DMS 273 (cell line): ENCODE measurements at regions not wholly inside any gene's neighbourhood (a gene's known extent, or its start where the extent isn't known, plus 50 kb on each side); places are given as distances from the start of the nearest gene placed in this dataset.
"Not testable (repeated sequence)": the region's sequence is repeated elsewhere in the genome, so short reads cannot be mapped to it uniquely, and the experiment has no call there.

Source experiments
- DNase-seq: peaks from one replicate; lab custom pipeline; 2025; ENCODE audit not compliant: unreplicated experiment; lab: John Stamatoyannopoulos, UW

DNA sequence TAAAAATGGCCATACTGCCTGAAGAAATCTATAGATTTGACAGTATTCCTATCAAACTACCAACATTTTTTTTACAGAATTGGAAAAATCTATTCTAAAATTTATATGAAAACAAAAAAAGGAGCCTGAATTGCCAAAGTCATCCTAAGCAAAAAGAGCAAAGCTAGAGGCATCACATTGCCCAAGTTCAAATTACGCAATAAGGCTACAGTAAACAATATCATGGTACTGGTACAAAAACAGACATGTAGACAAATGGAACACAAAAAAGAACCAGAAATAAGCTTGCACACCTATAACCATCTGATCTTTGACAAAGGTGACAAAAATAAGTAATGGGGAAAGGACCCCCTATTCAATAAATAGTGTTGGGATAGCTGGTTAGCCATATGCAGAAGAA lies 50.2 kb upstream of the THSD7B start:
- no peak for DNase-seq

GRCh38 chr2:136714452-136714951 lies 50.8 kb upstream of the THSD7B start:
- no peak for DNase-seq

- no peak for DNase-seq
Observed at GRCh38 chr2:136713739-136714138, 51.6 kb upstream of the THSD7B start.

GRCh38 chr2:136705336-136705735 lies 60.0 kb upstream of the THSD7B start:
- DNase-seq: no peak

DNA sequence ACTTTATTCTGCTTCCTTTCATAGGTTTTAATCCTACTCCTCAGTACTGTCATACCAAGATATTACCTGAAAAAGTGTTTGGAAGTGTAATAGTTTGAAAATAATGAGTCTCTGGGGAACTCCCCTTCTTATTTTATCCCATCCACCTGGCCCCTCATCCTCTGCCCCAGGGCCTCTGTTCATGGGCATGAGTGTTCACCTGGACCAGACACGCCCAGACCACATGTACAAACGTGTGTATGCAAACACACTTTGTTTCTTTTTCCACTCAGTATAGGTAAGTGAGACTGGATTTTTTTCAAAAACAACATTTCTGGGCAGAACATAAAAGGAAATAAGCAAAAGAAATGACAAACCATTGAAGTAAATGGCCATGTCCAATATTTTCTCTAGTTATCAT lies 62.1 kb upstream of the THSD7B start:
- DNase-seq: no peak

- DNase-seq: no peak
Observed at GRCh38 chr2:136696438-136696837, 68.9 kb upstream of the THSD7B start.

DNA sequence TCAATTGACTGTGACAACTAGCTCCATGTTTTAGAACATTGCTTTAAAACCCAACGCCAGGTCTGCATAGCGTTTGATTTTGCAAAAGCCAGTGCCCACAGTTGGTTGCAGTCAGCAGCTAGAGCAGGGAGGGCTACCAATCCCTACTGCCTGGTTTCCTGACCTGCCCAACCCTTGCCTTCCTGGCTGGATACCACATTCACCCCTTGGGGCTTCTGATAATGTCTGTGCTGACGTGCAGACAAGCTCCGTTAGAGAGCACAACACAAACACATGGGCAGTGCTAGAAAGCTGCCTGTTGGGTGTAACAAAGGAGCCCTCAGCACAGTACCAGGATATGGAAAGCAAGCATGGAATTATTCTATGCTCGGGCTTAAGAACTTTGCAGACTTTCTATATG lies 71.4 kb upstream of the THSD7B start:
- DNase-seq: no peak

GRCh38 chr2:136680079-136680478 lies 85.3 kb upstream of the THSD7B start:
- DNase-seq: not testable (repeated sequence)

GRCh38 chr2:136665736-136666135 lies 99.6 kb upstream of the THSD7B start:
- peak; percentile 26 for DNase-seq

DNA sequence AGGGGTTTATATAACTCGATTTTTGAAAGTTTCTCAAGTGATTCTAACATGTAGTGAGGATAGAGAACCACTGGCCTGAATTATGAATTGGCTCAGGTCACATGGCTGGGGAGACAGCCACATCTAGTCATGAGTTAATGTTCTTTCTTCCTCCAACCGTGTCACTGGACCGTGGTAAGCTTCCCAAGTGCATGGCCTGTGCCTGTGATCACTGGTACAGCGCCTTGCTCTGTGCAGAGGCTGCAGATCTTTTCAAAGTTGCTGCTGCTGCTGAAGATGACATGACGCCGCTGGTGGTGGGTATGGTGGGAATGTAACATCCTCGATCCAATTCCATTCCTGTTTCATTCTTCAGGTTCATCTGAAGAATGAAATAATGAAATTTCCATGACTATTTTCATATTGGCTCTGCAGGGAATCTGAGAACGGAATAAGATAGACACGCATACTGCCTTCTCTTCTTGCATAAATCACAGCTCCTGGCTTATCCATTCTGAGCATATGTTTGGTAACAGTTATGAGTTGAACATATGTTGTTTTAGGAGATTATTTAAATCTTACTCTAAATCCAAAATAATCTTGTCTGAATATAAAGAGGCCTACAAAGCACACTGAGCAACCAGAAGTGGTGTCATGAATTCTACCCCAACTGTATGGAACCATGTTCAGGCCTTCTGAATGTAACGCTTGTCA lies 100.5 kb upstream of the THSD7B start:
- peak; percentile 2 for DNase-seq

DNA sequence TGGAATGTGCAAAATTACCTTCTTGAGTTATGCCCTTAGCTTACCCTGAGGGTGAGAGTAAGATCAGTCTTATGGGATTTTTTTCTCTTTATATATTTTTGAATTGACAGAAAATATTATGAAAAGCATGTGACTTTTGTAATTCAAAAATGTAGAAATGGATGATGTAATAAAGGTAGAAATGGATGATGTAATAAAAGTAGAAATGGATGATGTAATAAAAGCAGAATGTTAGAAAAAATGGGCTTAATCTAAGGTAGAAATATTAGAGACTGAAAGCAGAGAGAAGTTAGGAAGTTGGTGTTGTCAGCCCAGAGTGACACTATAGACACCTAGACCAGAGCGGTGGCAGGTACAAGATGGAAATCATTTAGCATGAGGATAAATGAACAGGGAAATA lies 107.1 kb upstream of the THSD7B start:
- DNase-seq: no peak

DNA sequence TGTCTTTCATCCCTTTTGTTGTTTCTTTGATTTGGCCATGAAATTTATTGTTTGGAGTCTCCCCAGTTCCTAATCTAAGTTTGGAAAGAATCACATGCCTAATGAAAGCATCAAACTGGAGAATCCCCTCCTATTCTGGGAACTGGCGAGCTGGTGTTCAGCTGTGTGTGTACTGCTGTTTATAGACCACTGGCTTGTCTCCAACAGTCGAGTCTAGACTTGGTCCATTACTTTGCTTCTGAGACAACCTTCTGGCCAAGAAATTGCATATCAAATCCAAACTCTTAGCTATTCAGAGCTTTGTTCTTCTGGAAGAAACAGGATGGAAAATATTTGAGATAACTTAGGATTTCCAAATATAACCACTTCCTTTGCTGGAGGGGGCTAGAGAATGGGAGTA lies 111.5 kb upstream of the THSD7B start:
- DNase-seq: peak; percentile 30

DNA sequence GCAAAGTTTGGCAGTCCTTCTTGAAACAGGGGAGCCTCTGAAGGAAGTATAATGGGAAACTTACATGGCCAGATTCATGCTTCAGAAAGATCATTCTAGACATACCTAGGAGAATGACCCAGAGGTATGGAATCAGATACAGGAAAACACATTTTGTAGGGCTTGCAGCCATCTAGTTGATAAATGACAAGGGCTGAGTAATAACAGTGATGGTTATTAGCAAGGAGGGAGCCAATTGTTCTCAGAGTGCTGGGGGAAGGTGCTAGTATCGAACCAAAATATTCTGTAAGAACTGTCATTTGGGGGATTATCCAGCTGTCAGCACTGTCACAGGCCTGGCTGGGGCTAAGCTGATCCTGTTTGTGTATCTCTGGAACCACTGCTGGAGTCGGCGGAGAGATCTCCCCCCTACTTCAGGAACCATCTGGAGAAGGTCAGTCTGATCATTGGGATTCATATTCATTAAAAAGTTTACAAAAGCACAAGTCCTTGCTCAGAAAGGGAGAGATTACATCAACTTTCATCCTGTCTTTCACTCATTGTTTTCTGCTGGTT lies 113.8 kb upstream of the THSD7B start:
- no peak for DNase-seq

GRCh38 chr2:136647039-136647438 lies 118.3 kb upstream of the THSD7B start:
- DNase-seq: no peak

GRCh38 chr2:136645236-136645828 lies 120.0 kb upstream of the THSD7B start:
- no peak for DNase-seq

DNA sequence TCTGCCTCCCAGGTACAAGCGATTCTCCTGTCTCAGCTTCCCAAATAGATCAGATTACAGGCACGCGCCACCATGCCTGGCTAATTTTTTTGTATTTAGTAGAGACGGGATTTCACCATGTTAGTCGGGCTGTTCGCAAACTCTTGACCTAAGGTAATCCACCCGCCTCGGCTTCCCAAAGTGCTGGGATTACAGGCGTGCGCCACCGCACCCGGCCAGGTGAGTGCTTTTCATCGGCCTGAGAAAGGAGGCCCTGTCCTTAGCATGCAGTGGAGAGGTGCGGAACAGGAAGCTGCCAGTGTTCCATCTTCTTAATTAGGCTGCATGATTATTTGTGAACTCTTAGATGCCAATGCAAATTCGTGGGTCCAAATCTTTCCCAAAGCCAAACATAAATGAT lies 125.7 kb upstream of the THSD7B start:
- no peak for DNase-seq

- no peak for DNase-seq
Observed at GRCh38 chr2:136638193-136638592, 127.2 kb upstream of the THSD7B start.

GRCh38 chr2:136637402-136637801 lies 127.9 kb upstream of the THSD7B start:
- no peak for DNase-seq

DNA sequence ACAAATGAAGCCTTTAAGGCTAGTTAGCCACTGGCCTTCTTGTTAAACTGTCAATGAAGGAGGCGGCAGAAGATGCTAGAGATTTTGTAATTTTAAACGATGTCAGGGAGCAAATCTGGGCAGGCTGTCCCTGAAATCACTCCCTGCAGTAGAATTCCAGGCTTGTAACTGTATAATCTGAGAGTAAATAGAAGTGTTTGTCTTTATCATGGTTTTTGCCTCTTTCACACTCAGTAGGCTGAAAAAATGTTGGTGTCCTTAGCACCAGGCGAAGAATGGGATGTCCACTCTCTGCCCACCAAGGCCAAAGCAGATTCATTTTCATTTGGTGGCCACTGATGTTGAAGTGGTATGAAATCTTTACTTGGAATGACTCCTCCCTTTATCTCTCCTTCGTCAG lies 136.9 kb upstream of the THSD7B start:
- DNase-seq: no peak

- peak; percentile 8 for DNase-seq
Observed at GRCh38 chr2:136613096-136613495, 152.2 kb upstream of the THSD7B start.

DNA sequence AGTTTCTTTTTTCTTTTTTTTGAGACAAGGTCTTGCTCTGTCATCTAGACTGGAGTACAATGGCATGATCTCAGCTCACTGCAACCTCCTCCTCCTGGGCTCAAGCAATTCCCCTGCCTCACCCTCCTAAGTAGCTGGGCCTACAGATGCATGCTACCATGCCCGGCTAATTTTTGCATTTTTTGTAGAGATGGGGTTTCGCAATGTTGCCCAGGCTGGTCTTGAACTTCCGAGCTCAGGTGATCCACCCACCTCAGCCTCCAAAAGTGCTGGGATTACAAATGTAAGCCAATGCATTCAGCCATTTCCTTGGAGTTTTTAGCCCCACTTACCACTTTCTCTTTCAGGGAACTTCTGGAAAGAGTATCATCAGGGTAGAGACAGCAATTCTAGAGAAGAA lies 153.3 kb upstream of the THSD7B start:
- DNase-seq: no peak

GRCh38 chr2:136611451-136611850 lies 153.9 kb upstream of the THSD7B start:
- no peak for DNase-seq
